HG03196 (cell line): ENCODE measurements at regions not wholly inside any gene's neighbourhood (a gene's known extent, or its start where the extent isn't known, plus 50 kb on each side); places are given as distances from the start of the nearest gene placed in this dataset.

ENCODE experiments used
- ATAC-seq: cut with Tn5 transposase; IDR thresholded peaks from one replicate; pipeline ENCODE4 v1.9.1; 2021; ENCODE audit not compliant: unreplicated experiment

DNA sequence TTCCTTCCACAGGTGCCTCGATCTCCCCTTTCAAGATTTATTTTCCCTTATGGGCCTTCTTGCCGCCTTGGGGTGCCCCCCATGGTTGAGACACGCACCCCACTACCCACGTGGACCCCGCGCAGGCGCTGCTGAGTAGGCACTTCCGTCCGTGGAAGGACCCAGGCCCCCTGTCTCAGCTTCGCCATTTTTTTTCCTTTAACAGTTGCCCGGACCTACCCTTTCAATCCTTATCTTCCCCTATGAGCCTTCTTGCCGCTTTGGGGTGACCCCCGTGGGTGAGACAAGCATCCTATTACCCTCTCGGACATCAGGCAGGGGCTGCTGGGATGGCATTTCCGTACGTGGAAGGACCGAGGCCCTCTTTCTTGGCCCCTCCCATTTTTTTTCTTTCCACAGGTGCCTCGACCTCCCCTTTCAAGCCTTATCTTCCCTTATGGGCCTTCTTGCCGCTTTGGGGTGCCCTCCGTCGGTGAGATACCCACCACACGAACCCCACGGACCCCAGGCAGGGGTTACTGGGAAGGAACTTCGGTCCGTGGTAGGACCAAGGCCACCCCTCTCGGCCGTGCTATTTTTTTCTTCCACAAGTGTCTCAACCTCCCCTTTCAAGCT is 268.2 kb downstream of the ALG10 start:
- ATAC-seq: no peak

DNA sequence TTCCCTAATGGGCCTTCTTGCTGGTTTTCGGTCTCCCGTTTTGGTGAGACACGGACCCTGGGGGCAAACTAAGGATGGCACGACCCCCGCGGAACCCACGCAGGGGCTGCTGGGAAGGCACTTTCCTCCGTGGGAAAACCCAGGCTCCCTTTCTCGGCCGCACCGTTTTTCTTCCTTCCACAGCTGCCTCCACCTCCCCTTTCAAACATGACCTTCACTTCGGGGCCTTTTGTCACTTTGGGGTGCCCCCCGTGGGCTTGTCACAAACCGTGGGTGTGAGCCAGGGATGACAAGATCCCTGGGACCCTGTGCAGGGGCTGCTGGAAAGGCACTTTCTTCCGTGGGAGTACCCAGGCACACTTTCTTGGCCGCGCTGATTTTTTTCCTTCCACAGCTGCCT is 268.7 kb downstream of the ALG10 start:
- ATAC-seq: no peak

DNA sequence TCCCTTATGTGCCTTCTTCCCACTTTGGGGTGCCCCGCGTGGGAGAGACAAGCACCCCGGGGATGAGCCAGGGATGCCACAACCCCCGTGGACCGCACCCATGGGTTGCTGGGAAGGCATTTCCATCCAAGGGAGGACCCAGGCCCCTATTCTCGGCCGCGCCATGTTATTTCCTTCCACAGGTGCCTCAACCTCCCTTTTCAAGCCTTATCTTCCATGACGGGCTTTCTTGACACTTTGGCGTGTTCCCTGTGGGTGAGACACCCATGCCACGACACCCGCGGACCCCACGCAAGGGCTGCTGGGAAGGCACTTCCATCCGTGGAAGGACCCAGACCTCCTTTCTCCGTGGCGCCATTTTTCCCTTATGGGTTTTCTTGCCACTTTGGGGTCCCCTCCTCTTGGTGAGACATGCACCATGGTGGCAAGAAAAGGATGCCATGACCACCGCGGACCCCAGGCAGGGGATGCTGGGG is 269.2 kb downstream of the ALG10 start:
- no peak for ATAC-seq

DNA sequence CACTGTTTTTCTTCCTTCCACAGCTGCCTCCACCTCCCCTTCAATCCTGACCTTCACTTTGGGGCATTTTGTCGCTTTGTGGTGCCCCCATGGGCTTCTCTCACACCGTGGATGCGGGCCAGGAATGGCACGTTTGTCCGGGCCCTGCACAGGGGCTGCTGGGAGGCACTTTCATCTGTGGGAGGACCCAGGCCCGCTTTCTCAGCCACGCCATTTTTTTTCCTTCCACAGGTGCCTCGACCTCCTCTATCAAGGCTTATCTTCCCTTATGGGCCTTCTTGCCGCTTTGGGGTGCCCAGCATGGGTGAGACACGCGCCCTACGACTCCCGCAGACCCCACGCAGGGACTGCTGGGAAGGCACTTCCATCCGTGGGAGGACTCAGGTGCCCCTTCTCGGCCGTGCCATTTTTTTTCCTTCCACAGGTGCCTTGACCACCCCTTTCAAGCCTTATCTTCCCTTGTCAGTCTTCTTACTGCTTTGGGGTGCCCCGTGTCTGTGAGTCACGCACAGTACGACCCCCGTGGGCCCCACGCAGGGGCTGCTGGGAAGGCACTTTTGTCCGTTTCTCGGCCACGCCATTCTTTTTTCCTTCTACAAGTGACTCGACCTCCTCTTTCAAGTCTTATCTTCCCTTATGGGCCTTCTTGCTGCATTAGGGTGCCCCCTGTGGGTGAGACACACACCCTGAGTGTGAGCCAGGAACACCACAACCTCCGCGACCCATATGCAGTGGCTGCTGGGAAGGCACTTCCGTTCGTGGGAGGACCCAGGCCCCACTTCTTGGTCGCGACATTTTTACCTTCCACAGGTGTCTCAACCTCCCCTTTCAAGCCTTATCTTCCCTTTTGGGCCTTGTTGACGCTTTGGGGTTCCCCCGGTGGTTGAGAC is 270.7 kb downstream of the ALG10 start:
- ATAC-seq: no peak

DNA sequence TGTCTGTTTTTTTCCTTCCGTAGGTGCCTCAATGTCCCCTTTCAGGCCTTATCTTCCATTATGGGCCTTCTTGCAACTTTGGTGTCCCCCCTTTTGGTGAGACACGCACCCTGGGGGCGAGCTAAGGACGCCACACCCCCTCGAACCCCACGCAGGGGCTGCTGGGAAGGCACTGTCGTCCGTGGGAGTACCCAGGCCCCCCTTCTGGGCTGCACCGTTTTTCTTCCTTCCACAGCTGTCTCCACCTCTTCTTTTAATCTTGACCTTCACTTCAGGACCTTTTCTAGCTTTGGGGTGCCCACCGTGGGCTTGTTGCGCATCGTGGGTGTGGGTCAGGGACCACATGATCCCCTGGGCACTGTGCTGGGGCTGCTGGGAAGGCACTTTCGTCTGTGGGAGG is 271.8 kb downstream of the ALG10 start:
- ATAC-seq: no peak

DNA sequence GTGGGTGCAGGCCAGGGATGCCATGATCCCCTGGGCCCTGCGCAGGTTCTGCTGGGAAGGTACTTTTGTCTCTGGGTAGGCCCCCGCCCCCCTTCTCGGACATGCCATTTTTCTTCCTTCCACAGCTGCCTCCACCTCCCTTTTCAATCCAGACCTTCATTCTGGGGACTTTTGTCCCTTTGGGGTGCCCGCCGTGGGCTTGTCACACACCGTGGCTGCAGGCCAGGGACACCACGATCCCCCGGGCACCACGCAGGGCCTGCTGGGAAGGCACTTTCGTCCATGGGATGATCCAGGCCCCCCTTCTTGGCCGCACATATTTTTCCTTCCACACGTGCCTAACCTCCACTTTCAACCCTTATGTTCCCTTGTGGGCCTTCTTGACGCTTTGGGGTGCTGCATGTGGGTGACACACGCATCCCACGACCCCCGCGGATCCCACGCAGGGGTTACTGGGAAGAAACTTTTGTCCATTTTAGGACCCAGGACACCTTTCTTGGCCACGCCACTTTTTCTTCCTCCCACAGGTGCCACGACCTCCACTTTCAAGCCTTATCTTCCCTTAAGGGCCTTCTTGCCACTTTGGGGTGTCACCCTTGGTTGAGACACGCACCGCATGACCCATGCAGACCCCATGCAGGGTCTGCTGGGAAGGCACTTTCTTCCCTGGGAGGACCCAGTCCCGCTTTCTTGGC is 272.5 kb downstream of the ALG10 start:
- ATAC-seq: no peak

DNA sequence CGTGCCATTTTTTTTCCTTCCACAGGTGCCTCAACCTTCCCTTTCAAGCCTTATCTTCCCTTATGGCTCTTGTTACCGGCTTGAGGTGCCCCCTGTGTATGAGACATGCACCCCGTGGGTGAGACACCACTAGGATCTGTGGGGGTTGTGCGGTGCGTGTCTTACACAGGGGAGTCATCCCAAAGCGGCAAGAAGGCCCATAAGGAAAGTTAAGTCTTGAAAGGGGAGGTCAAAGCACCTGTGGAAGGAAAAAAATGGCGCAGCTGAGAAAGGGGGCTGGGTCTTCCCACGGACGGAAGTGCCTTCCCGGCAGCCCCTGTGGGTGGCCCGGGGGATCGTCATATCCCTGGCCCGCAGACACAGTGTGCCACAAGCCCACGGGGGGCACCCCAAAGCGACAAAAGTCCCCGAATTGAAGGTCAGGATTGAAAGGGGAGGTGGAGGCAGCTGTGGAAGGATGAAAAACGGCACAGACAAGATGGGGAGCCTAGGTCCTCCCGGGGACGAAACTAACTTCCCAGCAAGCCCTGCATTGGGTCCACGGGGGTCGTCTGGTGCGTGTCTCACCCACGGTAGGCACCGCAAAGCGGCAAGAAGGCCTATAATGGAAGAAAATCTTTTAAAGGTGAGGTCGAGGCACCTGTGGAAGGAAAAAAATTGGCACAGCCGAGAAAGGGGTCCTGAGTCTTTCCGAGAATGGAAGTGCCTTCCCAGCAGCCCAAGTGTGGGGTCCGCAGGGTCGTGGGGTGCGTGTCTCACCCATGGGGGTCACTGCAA is 273.3 kb downstream of the ALG10 start:
- ATAC-seq: no peak

DNA sequence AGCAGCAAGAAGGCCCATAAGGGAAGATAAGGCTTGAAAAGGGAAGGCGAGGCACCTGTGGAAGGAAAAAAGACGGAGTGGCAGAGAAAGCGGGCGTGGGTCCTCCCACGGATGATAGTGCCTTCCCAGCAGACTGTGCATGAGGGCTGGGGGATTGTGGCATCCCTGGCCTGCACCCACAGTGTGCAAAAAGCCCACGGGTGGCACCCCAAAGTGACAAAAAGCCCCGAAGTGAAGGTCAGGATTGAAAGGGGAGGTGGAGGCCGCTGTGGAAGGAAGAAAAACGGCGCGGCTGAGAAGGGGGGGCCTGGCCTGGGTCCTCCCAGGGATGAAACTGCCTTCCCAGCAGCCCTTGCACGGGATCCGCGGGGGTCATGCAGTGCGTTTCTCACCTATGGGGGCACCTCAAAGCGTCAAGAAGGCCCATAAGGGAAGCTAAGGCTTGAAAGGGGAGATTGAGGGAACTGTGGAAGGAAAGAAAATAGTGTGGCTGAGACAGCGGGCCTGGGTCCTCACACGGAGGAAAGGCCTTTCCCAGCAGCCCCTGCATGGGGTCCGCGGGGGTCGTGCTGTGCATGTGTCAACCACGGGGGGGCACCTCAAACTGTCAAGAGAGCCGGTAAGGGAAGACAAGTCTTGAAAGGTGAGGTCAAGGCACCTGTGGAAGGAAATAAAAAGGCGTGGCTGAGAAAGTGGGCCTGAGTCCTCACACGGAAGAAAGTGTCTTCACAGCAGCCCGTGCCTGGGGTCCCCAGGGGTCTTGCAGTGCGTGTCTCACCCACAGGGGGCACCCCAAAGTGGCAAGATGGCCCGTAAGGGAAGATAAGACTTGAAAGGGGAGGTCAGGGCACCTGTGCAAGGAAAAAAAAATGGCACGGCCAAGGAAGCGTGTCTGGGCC is 274.1 kb downstream of the ALG10 start:
- no peak for ATAC-seq

DNA sequence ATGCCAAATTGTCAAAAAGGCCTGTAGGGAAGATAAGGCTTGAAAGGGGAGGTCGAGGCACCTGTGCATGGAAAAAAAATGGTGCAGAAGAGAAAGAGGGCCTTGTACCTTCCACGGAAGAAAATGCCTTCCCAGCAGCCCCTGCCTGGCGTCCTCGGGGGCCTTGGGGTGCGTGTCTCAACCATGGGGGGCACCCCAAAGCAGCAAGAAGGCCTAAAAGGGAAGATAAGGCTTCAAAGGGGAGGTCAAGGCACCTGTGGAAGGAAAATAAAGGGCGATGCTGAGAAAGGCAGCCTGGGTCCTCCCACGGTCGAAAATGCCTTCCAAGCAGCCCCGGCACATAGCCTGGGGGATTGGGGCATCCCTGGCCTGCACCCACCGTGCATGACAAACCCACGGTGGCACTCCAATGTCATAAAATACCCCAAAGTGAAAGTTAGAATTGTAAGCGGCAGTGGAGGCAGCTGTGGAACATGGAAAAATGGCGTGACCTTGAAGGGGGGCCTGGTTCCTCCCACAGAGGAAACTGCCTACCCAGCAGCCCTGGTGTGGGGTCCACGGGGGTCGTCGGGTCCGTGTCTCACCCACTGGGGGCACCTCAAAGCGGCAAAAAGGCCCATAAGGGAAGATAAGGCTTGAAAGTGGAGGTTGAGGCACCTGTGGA is 275.0 kb downstream of the ALG10 start:
- ATAC-seq: no peak

DNA sequence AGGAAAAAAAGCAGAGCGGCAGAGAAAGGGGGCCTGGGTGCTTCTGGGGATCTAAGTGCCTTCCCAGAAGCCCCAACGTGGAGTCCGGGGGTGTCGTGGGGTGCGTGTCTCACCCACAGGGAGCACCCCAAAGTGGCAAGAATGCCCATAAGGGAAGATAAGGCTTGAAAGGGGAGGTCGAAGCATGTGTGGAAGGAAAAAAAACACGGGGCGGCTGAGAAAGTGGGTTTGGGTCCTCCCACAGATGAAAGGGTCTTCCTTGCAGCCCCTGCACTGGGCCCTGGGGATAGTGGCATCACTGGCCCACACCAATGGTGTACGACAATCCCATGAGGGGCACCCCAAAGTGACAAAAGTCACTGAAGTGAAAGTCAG is 275.5 kb downstream of the ALG10 start:
- no peak for ATAC-seq

DNA sequence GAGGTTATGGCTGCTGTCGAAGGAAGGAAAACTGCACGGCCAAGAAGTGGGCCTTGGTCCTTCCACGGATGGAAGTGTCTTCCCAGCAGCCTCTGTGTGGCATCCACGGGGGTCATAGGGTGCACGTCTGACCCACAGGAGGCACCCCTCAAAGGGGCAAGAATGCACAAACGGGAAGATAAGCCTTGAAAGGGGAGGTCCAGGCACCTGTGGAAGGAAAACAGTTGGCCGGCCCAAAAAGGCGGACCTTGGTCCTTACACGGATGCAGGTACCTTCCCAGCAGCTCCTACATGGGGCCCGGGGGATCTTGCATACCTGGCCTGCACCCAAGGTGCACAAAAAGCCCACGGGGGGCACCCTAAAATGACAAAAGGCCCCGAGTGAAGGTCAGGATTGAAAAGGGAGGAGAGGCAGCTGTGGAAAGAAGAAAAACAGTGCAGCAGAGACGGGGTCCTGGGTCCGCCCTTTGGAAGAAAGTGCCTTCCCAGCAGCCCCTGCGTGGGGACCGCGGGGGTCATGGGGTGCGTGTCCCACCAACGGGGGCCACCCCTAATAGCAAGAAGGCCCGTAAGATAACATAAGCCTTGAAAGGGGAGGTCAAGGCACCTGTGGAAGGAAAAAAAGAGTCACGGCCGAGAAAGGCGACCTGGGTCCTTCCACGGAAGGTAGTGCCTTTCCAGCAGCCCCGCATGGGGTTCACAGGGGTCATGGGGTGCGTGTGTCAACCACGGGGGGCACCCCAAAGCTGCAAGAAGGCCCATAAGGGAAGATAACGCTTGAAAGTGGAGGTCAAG is 276.1 kb downstream of the ALG10 start:
- ATAC-seq: no peak

DNA sequence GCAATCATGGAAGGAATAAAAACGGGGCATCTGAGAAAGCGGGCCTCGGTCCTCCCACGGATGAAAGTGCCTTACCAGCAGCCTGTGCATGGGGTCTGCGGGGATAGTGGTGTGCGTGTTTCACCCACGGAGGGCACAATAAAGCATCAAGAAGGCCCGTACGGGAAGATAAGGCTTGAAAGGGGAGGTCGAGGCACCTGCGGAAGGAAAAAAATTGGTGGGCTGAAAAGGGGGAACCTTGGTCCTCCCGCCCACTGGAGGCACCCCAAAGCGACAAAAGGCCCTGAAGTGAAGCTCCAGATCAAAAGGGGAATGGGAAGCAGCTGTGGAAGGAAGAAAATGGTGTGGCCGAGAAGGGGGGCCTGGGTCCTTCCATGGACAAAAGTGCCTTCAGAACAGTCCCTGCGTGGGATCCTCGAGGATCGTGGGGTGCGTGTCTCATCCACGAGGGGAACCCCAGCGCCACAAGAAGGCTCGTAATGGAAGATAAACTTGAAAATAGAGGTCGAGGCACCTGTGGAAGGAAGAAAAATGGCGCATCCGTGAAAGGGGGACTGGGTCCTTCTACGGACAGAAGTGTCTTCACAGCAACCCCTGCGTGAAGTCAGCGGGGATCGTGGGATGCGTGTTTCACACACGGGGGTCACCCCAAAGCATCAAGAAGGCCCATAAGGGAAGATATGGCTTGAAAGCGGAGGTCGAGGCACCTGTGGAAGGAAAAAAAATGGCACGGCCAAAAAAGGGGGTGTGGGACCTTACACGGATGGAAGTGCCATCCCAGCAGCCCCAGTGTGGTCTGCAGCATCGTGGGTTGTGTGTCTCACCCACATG is 276.9 kb downstream of the ALG10 start:
- no peak for ATAC-seq

DNA sequence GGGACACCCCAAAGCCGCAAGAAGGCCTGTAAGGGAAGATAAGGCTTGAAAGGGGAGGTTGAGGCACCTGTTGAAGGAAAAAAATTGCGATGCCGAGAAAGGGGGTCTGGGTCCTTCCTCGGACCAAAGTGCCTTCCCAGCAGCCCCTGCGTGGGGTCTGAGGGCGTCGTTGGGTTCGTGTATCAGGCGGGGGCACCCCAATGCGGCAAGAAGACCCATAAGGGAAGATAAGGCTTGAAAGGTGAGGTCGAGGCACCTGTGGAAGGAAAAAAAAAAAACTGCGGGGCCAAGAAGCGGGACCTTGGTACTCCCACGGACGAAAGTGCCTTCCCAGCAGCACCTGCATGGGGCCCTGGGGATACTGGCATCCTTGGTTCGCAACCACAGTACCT is 277.5 kb downstream of the ALG10 start:
- no peak for ATAC-seq

DNA sequence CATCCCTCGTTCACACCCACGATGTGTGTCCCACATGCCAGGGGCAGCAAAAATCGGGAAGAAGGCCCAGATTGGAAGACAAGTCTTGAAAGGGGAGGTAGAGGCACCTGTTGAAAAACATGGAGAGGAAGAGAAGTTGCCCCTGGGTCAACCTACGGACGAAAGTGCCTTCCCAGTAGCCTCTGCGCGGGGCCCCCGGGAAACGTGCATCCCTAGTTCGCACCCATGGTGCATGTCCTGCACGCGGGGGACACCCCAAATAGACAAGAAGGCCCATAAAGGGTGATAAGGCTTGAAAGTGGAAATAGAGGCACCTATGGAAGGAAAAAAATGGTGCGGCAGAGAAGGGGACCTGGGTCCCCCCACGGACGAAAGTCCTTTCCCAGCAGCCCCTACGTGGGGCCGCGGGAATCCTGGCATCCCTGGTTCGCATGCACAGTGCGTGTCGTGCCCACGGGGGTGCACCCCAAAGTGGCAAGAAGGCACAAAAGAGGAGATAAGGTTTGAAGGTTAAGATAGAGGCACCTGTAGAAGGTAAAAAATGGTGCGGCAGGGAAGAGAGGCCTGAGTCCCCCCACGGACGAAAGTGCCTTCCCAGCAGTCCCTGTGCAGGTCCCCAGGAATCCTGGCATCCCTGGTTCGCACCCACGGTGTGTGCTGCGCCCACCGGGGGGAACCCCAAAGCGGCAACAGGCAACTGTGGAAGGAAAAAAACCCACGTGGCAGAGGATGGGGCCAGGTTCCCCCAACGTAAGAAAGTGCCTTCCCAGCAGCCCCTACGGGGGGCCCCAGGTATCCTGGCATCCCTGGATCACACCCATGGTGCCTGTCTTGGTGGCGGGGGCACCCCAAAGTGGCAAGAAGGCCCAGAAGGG is 278.3 kb downstream of the ALG10 start:
- ATAC-seq: no peak

DNA sequence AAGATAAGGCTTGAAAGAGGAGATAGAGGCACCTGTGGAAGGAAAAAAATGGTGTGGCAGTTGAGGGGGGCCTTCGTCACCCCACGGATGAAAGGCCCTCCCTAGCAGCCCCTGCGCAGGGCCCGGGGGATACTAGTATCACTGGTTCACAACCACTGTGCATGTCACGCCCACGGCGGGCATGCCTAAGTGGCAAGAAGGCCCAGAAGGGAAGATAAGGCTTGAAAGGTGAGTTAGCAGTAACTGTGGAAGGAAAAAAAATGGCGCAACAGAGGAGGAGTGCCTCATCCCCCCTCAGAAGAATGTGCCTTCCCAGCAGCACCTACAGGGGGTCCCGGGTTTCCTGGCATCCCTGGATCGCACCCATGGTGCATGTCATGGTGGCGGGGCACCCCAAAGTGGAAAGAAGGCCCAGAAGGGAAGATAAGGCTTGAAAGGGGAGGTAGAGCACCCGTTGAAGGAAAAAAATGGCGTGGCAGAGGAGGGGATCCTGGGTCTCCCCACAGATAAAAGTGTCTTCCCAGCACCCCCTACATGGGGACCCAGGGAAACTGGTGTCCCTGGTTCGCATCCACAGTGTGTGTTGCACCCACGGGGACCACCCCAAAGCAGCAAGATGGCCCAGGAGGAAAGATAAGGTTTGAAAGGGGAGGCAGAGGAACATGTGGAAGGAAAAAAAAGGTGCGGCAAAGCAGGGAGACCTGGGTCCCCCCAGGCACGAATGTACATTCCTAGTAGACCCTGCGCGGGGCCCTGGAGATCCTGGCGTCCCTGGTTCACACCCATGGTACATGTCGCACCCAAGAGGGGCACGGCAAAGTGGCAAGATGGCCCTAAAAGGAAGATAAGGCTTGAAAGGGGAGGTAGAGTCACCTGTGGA is 279.2 kb downstream of the ALG10 start:
- no peak for ATAC-seq
